HFFc6 (cell line): ENCODE measurements at regions not wholly inside any gene's neighbourhood (a gene's known extent, or its start where the extent isn't known, plus 50 kb on each side); places are given as distances from the start of the nearest gene placed in this dataset.

Source experiments
- DNase-seq: peaks from one replicate; pipeline ENCODE4 v3.0.0-alpha.2; 2018
- H3K27ac Mint-ChIP-seq: 2 replicates; pipeline ENCODE4 v1.8.0; 2020; ENCODE audit warnings: mild to moderate bottlenecking, mixed read lengths
- H3K27me3 Mint-ChIP-seq: 2 replicates; pipeline ENCODE4 v1.8.0; 2021; ENCODE audit warnings: mild to moderate bottlenecking, moderate library complexity, mixed read lengths; ENCODE audit not compliant: insufficient read depth
- H3K36me3 Mint-ChIP-seq: 2 replicates; pipeline ENCODE4 v1.8.0; 2021; ENCODE audit warnings: low read depth, mixed read lengths
- H3K4me1 Mint-ChIP-seq: 2 replicates; pipeline ENCODE4 v1.8.0; 2020; ENCODE audit warnings: low read depth, mixed read lengths
- H3K4me3 Mint-ChIP-seq: 2 replicates; pipeline ENCODE4 v1.8.0; 2020; ENCODE audit warnings: mild to moderate bottlenecking, moderate library complexity, mixed read lengths
- H3K9me3 Mint-ChIP-seq: 2 replicates; pipeline ENCODE4 v1.8.0; 2020; ENCODE audit warnings: mild to moderate bottlenecking, mixed read lengths
- TF ChIP-seq, protein P1 (sequence below): fragments of 200-600 bp; sonication (generic); IDR thresholded peaks from 2 replicates; pipeline ENCODE4 v1.5.0; 2021; ENCODE audit warnings: antibody characterized with exemption, mild to moderate bottlenecking

DNA sequence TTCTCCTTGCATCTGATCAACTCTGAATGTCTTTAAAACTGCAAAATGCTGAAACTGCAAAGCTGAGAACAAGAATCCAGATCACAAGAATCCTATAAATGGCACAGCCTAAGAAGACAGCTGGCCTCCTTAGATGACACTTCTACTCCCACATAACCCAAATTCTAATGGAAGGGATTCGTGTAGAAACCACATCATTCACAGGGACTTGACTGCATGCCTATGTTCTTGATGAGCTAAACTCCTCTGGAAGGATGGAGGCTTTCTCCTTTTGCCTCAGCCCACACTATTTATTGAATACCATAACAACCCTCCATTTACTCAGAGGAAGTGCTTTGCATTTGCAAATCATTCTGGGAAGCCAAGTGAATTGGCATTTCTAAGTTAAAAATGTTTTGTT lies 252.5 kb upstream of the VWC2 start:
- Mint-ChIP-seq H3K9me3 (peaks cover 41% of the 10 kb centered on the region), H3K27me3 (no peaks in the 10 kb centered on the region), H3K4me3 (no peak overlapping the region), H3K36me3 (0 out of 2 replicates have a peak, but pooled peaks cover 4% of the 10 kb centered on the region), H3K27ac (no peak overlapping the region), H3K4me1 (no peaks in the 10 kb centered on the region)
- TF ChIP-seq, protein P1, sequence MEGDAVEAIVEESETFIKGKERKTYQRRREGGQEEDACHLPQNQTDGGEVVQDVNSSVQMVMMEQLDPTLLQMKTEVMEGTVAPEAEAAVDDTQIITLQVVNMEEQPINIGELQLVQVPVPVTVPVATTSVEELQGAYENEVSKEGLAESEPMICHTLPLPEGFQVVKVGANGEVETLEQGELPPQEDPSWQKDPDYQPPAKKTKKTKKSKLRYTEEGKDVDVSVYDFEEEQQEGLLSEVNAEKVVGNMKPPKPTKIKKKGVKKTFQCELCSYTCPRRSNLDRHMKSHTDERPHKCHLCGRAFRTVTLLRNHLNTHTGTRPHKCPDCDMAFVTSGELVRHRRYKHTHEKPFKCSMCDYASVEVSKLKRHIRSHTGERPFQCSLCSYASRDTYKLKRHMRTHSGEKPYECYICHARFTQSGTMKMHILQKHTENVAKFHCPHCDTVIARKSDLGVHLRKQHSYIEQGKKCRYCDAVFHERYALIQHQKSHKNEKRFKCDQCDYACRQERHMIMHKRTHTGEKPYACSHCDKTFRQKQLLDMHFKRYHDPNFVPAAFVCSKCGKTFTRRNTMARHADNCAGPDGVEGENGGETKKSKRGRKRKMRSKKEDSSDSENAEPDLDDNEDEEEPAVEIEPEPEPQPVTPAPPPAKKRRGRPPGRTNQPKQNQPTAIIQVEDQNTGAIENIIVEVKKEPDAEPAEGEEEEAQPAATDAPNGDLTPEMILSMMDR = no peak
- no peak for DNase-seq

GRCh38 chr7:49522111-49522510 lies 251.3 kb upstream of the VWC2 start:
- H3K27ac Mint-ChIP-seq = no peak overlapping the region
- no peaks in the 10 kb centered on the region for H3K4me1 Mint-ChIP-seq
- 0 out of 2 replicates have a peak, but pooled peaks cover 4% of the 10 kb centered on the region for H3K36me3 Mint-ChIP-seq
- no peak for DNase-seq
- no peak overlapping the region for H3K4me3 Mint-ChIP-seq
- TF ChIP-seq, protein P1 = no peak
- H3K27me3 Mint-ChIP-seq = no peaks in the 10 kb centered on the region
- peaks cover 41% of the 10 kb centered on the region for H3K9me3 Mint-ChIP-seq

- no peak for DNase-seq
- 0 out of 2 replicates have a peak, but pooled peaks cover 4% of the 10 kb centered on the region for H3K36me3 Mint-ChIP-seq
- no peak overlapping the region for H3K27ac Mint-ChIP-seq
- no peaks in the 10 kb centered on the region for H3K27me3 Mint-ChIP-seq
- TF ChIP-seq, protein P1 = no peak
- H3K9me3 Mint-ChIP-seq = peaks cover 37% of the 10 kb centered on the region
- no peak overlapping the region for H3K4me3 Mint-ChIP-seq
- H3K4me1 Mint-ChIP-seq = no peaks in the 10 kb centered on the region
These were observed 249.6 kb upstream of the VWC2 start for GRCh38 chr7:49523870-49524269.

- 0 out of 2 replicates have a peak, but pooled peaks cover under 1% of the 10 kb centered on the region for H3K36me3 Mint-ChIP-seq
- no peak for DNase-seq
- H3K4me1 Mint-ChIP-seq = no peaks in the 10 kb centered on the region
- no peak overlapping the region for H3K4me3 Mint-ChIP-seq
- H3K27ac Mint-ChIP-seq = no peak overlapping the region
- H3K9me3 Mint-ChIP-seq = peaks cover 31% of the 10 kb centered on the region
- no peaks in the 10 kb centered on the region for H3K27me3 Mint-ChIP-seq
- TF ChIP-seq, protein P1 = no peak
These were observed 246.3 kb upstream of the VWC2 start for GRCh38 chr7:49527182-49527581.

DNA sequence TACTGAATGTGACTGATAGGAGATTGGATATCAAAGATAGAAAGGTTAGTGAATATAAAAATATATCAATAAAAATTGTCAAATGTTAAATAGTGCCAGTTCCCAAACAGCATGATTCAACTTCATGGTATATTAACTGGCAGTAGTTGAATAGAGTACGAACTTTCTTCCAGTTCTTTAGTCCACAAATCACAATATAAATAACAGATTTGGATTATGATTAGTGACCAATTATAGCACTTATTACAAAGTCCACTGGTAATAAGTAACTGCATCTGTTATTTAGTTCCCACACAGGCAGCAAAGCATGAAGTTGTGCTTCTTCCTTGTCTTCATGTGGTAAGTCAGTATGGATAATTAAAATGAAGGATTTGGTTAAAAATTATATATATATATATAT lies 243.0 kb upstream of the VWC2 start:
- Mint-ChIP-seq H3K9me3 (peaks cover 42% of the 10 kb centered on the region), H3K27ac (no peak overlapping the region), H3K27me3 (no peaks in the 10 kb centered on the region), H3K36me3 (no peaks in the 10 kb centered on the region), H3K4me3 (no peak overlapping the region), H3K4me1 (no peaks in the 10 kb centered on the region)
- no peak for DNase-seq
- TF ChIP-seq, protein P1 = no peak
